Activated CD8-positive, alpha-beta memory T cell treated with anti-CD3 and anti-CD28 coated beads for 36 hours (primary cell): ENCODE measurements at regions not wholly inside any gene's neighbourhood (a gene's known extent, or its start where the extent isn't known, plus 50 kb on each side); places are given as distances from the start of the nearest gene placed in this dataset.

Source experiments
- CTCF ChIA-PET: fragments of 350-600 bp; sonication (Branson Sonifier 250); formaldehyde crosslinking; loops from one replicate; lab custom pipeline; 2021; ENCODE audit warnings: antibody characterized with exemption; lab: Charles Lee
- POLR2A ChIA-PET: fragments of 350-600 bp; sonication (Branson Sonifier 250); formaldehyde crosslinking; loops from one replicate; lab custom pipeline; 2021; ENCODE audit warnings: antibody characterized with exemption; lab: Charles Lee

- ChIA-PET CTCF (no interaction called here), POLR2A (no interaction called here)
These were observed 304.9 kb upstream of the TCF21 start for GRCh38 chr6:133583907-133584427.

GRCh38 chr6:133584823-133585222 lies 304.1 kb upstream of the TCF21 start:
- CTCF ChIA-PET: no interaction called here
- POLR2A ChIA-PET: no interaction called here

GRCh38 chr6:133585978-133586377 lies 302.9 kb upstream of the TCF21 start:
- CTCF ChIA-PET: no interaction called here
- POLR2A ChIA-PET: no interaction called here

DNA sequence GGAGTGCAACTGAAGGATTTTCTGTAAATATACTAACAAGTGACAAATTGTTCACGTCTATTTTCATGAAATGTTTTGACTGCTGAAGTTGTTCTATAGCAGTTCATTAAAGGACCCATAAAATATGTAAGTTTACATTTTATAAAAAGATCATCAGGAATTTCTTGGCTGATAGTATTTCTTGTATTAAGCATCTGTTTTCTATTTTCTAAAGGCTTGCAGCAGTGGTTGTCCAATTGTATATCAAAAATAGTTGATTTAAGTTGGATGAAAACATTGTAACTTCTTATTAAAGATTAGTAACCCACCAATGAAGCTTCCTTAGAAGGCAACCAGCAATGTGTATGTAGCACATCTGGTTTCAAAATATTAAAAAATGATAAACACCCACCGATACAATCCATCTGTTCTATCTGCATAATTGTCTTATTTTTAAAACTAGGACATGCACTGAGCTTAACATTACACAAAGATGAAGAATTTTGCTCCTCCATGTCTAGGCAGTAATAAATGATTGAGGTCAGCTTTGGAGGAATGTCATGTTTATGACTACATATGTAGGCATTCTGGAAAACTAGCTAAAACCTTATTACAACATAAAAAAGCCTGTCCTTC lies 301.3 kb upstream of the TCF21 start:
- POLR2A ChIA-PET: no interaction called here
- CTCF ChIA-PET: no interaction called here

DNA sequence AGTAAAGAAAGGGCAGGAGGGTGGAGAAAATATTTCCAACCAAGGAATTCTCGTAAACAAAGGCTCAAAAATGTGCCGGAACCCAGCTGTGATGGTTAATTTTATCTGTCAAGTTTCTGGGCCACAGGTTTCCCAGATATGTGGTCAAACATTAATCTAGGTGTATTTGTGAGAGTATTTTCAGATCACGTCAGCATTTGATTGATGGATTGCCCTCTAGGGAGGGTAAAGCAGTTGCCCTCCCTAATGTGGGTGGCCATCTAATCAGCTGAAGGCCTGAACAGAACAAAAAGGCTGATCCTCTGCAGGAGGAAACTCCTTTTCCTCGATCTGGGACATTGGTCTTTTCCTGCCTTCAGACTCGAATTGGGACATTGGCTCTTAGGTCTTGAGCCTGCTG lies 298.7 kb upstream of the TCF21 start:
- ChIA-PET CTCF (no interaction called here), POLR2A (no interaction called here)

- CTCF ChIA-PET: no interaction called here
- POLR2A ChIA-PET: no interaction called here
These were observed 298.1 kb upstream of the TCF21 start for GRCh38 chr6:133590814-133591213.

- ChIA-PET CTCF (no interaction called here), POLR2A (no interaction called here)
These were observed 297.6 kb upstream of the TCF21 start for GRCh38 chr6:133591275-133591674.

DNA sequence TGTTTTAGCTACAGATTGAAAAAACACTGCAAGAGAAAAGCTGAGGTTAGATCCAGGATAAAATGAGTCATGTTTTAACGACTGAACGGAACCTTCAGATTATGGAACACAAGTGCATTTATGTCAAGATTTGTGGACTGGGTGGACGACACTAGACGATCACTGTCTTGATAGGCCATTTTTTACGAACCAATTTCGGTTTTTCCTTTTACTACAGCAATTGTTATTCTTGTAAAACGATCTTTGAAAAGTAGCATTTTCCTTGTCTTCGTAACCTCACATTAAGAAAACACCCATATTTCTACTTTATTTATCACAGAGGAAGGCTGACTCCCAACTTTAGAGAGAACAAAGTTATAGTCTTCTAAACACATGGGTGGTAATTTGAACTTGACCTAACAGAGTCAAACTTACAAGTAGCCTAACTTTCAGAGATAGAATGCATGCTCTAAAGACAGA lies 294.2 kb upstream of the TCF21 start:
- ChIA-PET CTCF (no interaction called here), POLR2A (no interaction called here)

DNA sequence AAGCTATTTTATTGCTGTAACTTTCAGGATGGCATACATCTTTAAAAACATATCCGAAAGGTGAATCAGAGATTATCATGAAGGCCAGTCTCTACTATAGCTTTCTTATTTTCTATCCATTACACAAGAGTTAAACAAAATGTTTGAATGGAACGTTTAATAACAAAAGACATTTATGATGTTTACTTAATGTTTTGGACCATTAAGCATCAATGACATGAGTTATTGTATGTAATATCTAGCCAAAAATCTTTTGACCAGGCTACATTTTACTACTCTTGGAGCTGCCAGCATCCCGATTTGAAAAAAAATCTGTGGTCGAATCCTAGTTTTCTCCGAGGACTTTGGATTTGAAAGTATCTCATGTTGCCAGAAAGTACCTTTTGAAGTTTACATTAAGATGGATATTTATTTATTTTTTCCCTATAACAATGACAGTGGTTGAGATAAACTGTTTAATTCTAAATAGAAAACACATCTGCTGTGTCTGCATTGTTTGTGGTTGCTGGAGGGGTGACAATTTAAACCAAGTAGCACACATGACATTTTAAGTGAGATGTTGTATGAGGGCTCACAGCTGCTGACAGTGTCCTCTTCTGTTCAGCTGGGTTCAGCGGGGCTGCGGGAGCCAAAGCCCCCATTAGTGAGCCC lies 293.7 kb upstream of the TCF21 start:
- CTCF ChIA-PET: no interaction called here

DNA sequence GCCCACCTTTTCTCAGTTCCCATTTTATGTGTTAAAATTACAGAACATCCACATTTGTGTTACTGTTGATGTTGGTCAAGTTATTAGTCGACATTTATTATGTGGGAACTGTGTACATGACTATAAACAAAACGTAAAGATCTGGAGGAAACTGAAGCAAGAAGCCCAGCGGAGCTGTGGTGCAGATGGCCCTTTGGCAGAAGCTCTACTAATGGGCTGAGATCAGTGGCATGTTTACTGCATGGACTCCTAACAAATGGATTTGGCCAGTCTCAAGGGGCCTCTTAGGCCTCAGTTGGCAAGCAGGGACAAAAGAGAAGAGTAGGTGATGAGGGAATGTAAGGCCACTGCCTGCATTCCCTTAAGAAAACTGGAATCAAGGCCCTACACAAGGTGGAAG lies 282.1 kb upstream of the TCF21 start:
- CTCF ChIA-PET: no interaction called here
- POLR2A ChIA-PET: no interaction called here

More for the DNA sequence above, 293.7 kb upstream of the TCF21 start:
- POLR2A ChIA-PET: no interaction called here

- POLR2A ChIA-PET: no interaction called here
- CTCF ChIA-PET: no interaction called here
These were observed 280.3 kb upstream of the TCF21 start for GRCh38 chr6:133608620-133609019.

DNA sequence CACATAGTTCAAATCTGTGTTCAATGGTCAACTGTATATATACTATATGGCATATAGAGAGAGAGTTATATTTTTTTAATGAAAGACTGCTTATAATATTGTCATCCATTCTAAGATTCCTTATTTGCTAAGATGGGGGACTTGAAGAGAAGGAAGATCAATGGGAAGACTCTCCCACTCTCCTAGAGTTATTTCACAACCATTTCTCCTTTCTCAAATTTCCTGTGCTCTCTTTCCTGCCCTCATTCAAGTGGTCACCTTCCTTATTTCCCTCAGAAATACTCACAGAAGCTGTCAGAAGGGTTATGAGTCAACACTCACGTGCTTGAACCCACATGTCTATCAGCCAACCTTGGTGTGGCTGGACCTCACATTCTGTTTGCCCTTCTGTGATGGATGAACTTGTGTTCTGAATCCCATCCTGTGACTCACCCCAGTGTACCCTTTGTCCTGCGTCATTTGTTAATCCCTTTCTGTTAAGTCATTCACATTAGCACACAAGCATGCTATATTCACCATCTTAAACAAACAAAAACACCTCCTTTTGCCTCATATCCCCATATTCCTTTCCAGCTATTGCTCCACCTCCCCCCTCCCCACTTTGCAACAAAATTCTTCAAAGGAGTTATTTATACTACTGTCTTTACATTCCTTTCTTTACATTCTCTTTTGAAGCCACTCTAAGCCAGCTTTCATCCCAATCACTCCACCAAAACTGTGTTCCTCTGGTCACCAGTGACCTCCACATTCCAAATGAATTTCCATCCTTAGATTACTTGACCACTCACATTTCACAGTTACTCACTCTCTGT lies 279.3 kb upstream of the TCF21 start:
- CTCF ChIA-PET: no interaction called here
- POLR2A ChIA-PET: no interaction called here

DNA sequence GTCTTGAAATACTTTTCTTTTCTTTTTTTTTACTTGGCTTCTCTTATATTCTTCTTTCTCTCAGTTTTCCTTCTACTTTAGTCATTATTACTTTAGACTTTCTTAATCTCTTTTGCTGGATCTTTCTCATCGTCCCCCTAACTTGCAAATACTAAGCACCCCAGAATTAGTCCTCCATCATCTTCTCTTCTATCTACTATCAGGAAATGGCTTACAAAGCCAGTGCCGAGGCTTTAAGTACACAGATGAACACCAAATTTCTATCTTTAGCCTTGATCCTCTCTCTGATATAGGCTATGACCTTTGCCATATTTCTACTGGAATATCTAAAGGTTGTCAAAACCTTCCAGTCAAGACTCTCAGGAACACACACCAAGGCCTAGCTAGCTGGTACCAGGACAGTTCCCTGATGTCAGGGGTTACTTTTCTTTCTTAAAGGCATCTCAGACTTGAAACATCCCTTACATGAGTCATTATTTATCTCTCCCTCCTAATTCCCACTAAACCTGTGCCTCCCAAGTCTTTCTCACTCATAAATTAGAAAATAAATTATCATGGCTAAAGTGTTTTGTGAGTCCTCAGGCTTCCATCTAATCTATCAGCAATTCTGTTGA lies 278.6 kb upstream of the TCF21 start:
- POLR2A ChIA-PET: no interaction called here
- CTCF ChIA-PET: no interaction called here

- POLR2A ChIA-PET: no interaction called here
- CTCF ChIA-PET: no interaction called here
These were observed 277.9 kb upstream of the TCF21 start for GRCh38 chr6:133610971-133611370.

- POLR2A ChIA-PET: no interaction called here
These were observed 276.5 kb upstream of the TCF21 start for GRCh38 chr6:133612459-133612858.

DNA sequence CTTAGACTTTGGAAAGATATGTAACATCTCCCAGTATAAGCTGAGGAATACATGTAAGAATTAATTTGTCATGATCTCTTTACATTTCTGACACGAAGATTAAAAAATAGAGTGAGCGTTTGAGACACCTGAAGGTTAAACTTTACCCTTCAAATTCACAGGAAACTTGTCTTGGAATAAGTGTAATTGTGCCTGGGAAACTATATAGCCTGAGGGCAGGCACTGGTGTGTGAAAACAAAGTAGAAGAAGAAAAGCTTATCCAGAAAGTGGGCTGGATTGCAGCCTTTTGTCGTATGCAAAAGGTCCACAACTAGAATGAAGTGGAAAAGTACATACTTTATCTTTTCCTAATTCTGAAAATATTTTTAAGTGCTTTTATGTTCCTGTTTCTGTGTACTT lies 275.7 kb upstream of the TCF21 start:
- CTCF ChIA-PET: no interaction called here
- POLR2A ChIA-PET: no interaction called here

More at GRCh38 chr6:133612459-133612858, 276.5 kb upstream of the TCF21 start:
- CTCF ChIA-PET: no interaction called here

GRCh38 chr6:133621751-133622150 lies 267.2 kb upstream of the TCF21 start:
- POLR2A ChIA-PET: no interaction called here
- CTCF ChIA-PET: no interaction called here

- ChIA-PET POLR2A (no interaction called here), CTCF (no interaction called here)
These were observed 265.8 kb upstream of the TCF21 start for GRCh38 chr6:133623065-133623464.

DNA sequence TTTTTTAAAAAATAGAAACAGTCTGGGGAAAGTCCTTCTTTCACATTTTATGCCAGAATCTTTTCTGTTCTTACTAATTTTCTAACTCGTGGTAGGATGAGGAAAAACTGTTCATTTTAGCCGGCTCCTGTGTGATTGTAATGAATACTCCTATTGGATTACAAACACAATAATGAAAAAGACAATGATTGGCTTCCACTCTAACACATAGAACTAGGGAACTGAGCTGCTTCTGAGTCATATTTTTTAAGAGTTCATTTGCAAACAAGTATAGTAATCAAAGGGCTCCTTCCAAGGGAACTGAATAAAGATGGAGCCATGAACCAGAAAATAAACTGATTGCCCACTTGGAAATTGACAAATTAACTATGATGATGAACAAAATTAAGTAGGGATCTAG lies 265.3 kb upstream of the TCF21 start:
- ChIA-PET CTCF (no interaction called here), POLR2A (no interaction called here)

- ChIA-PET POLR2A (no interaction called here), CTCF (no interaction called here)
These were observed 262.7 kb upstream of the TCF21 start for GRCh38 chr6:133626096-133626666.
